ENCODE measurements at regions not wholly inside any gene's neighbourhood (a gene's known extent, or its start where the extent isn't known, plus 50 kb on each side); places are given as distances from the start of the nearest gene placed in this dataset.
A peak's percentile ranks its signal among the peaks of the same experiment; 100 is the strongest.

DNA sequence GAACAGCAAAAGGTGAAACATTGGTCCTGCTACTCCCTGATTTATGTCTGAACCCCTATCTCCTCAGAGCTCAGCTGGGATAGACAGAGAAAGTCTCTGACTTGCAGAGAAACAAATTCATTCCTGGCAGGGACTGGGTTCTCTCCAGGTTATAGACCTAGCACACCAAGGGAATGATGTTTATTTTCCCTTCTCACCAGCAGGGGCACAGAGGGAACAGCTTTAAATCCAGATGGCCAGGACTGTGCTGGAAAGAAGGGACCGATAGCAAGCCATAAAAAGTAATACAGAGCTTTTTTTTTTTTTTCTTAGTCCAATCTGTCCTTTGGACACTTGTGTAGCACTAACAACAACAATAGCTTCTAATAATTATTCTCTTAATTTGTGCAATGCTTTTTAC is 141.1 kb upstream of the C9orf72 start:
- H2AK5ac ChIP-seq (ENCODE audit: low read depth, low read length): no peak overlapping the region
- peak; percentile 55 for FAIRE-seq
- H3K14ac ChIP-seq (ENCODE audit: insufficient read length): no peak overlapping the region
- no peak overlapping the region for H4K5ac ChIP-seq (ENCODE audit: insufficient read length, low read depth, low read length)
- no peak overlapping the region for H2AFZ ChIP-seq (ENCODE audit: low read length)
- H2BK15ac ChIP-seq (ENCODE audit: low read length): no peak overlapping the region
- H2BK5ac ChIP-seq (ENCODE audit: low read depth, low read length): no peak overlapping the region
- H3K79me1 ChIP-seq (ENCODE audit: low read depth, low read length): no peaks in the 10 kb centered on the region
- no peaks in the 10 kb centered on the region for H4K20me1 ChIP-seq (replicated peaks in 1 of 2; ENCODE audit: control insufficient read depth in 1 of 2, insufficient read depth in 2 of 2, low read length in 2 of 2)
- no peaks in the 10 kb centered on the region for H3K36me3 ChIP-seq (ENCODE audit: control insufficient read depth in 2 of 4, insufficient read depth in 4 of 4, low read length in 3 of 4)
- H3K23ac ChIP-seq (ENCODE audit: insufficient read length): no peak overlapping the region
- CTCF ChIA-PET (ENCODE audit: partially characterized antibody): interaction anchor here (0.6 to 3.5 kb wide), 22 partner anchors 8 to 1697 kb away, joined by 3 to 19 read pairs (median 4); no protein-coding TSS in a partner anchor
- no peak overlapping the region for H3K4ac ChIP-seq (replicated peaks; ENCODE audit: insufficient read length, low read depth, low read length)
- H3K27me3 ChIP-seq (replicated peaks in 1 of 4; ENCODE audit: control insufficient read depth in 3 of 4, extremely low read depth in 1 of 4, insufficient read depth in 3 of 4, low read length in 3 of 4): no peaks in the 10 kb centered on the region
- no peak overlapping the region for H3K9ac ChIP-seq (replicated peaks in 1 of 4; ENCODE audit: extremely low read depth in 1 of 4, low read depth in 3 of 4, low read length in 3 of 4)
- TF ChIP-seq, protein P1, sequence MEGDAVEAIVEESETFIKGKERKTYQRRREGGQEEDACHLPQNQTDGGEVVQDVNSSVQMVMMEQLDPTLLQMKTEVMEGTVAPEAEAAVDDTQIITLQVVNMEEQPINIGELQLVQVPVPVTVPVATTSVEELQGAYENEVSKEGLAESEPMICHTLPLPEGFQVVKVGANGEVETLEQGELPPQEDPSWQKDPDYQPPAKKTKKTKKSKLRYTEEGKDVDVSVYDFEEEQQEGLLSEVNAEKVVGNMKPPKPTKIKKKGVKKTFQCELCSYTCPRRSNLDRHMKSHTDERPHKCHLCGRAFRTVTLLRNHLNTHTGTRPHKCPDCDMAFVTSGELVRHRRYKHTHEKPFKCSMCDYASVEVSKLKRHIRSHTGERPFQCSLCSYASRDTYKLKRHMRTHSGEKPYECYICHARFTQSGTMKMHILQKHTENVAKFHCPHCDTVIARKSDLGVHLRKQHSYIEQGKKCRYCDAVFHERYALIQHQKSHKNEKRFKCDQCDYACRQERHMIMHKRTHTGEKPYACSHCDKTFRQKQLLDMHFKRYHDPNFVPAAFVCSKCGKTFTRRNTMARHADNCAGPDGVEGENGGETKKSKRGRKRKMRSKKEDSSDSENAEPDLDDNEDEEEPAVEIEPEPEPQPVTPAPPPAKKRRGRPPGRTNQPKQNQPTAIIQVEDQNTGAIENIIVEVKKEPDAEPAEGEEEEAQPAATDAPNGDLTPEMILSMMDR (IDR thresholded peaks at IDR 0.05; ENCODE audit: control extremely low read depth in 1 of 3, insufficient read depth in 1 of 3, low read depth in 1 of 3, low read length in 3 of 3): peak; percentile 14 to 55 (median 34); a peak in 3 of 4 replicates
- TF ChIP-seq CBX5 (IDR thresholded peaks at IDR 0.05; ENCODE audit: low read depth, low read length) (no peak), KDM4A (IDR thresholded peaks at IDR 0.05; ENCODE audit: low read depth, low read length, severe bottlenecking) (no peak), RAD21 (IDR thresholded peaks at IDR 0.05 in 1 of 2, conservative IDR thresholded peaks at IDR 0.05 in 1 of 2; ENCODE audit: low read depth in 2 of 2, low read length in 2 of 2) (peak; percentile 48 to 58), SP1 (IDR thresholded peaks at IDR 0.05; ENCODE audit: low read depth, low read length) (no peak), HDAC2 (IDR thresholded peaks at IDR 0.05; ENCODE audit: borderline replicate concordance in 1 of 2, low read depth in 2 of 2, low read length in 2 of 2) (no peak)
- H2BK12ac ChIP-seq (ENCODE audit: low read depth, low read length): no peak overlapping the region
- H3K9me3 ChIP-seq (ENCODE audit: insufficient read depth in 2 of 2, low read depth in 1 of 2, low read length in 1 of 2): no peaks in the 10 kb centered on the region
- no peak overlapping the region for H4K8ac ChIP-seq (ENCODE audit: extremely low read depth, insufficient read depth, low read length)
- H3K4me1 ChIP-seq (replicated peaks in 1 of 4; ENCODE audit: control insufficient read depth in 3 of 4, insufficient read depth in 4 of 4, low read length in 3 of 4): no peaks in the 10 kb centered on the region
- H4K91ac ChIP-seq (replicated peaks; ENCODE audit: insufficient read length, low read length): no peak overlapping the region
- no peaks in the 10 kb centered on the region for H3K79me2 ChIP-seq (ENCODE audit: control insufficient read depth in 1 of 2, insufficient read depth in 2 of 2, low read length in 2 of 2)
- no peak overlapping the region for H3K18ac ChIP-seq (ENCODE audit: extremely low read depth, low read length)
- no peak overlapping the region for H3K4me3 ChIP-seq (ENCODE audit: extremely low read depth in 1 of 4, insufficient read depth in 2 of 4, low read depth in 3 of 4, low read length in 4 of 4)
- no peak overlapping the region for H3K4me2 ChIP-seq (ENCODE audit: insufficient read depth in 1 of 2, low read depth in 2 of 2, low read length in 2 of 2)
- POLR2A ChIA-PET (ENCODE audit: partially characterized antibody): interaction anchor here (0.6 kb wide), 1 partner anchor 144 kb away, joined by 3 read pairs; no protein-coding TSS in a partner anchor
- H2BK20ac ChIP-seq (ENCODE audit: low read length): no peak overlapping the region
- 81% methylated on average over 1 of the region's 1 CpG; no CpG with 5 or more reads in 1 of the 2 experiments for WGBS, 2 experiments (ENCODE audit: extremely low coverage in 1 of 2, insufficient coverage in 1 of 2, insufficient read length in 1 of 2, insufficient replicate concordance in 2 of 2, low coverage in 1 of 2, low lambda C conversion rate in 2 of 2, missing lambda C conversion rate in 1 of 2)
- no peaks in the 10 kb centered on the region for H3K23me2 ChIP-seq (ENCODE audit: low read depth, low read length)
- H3K56ac ChIP-seq (replicated peaks; ENCODE audit: insufficient read length, low read depth, low read length): no peak overlapping the region
- H3K27ac ChIP-seq (ENCODE audit: low read depth, low read length): no peak overlapping the region
- H2BK120ac ChIP-seq (replicated peaks; ENCODE audit: low read depth, low read length): no peak overlapping the region
- no peak for DNase-seq (ENCODE audit: low read depth in 1 of 2, low spot score in 2 of 2)
